ENCODE measurements at regions not wholly inside any gene's neighbourhood (a gene's known extent, or its start where the extent isn't known, plus 50 kb on each side); places are given as distances from the start of the nearest gene placed in this dataset.
"Not testable (repeated sequence)": the region's sequence is repeated elsewhere in the genome, so short reads cannot be mapped to it uniquely, and the experiment has no call there.

GRCh38 chr1:181180407-181181031 is 92.0 kb downstream of the IER5 start:
- TF ChIP-seq ZFX (IDR thresholded peaks at IDR 0.05) (no peak), CTCF (conservative IDR thresholded peaks at IDR 0.05) (no peak)
- H3K27ac ChIP-seq, result no peak overlapping the region

- TF ChIP-seq ZFX (IDR thresholded peaks at IDR 0.05) (no peak), CTCF (conservative IDR thresholded peaks at IDR 0.05) (no peak)
- no peak overlapping the region for H3K27ac ChIP-seq
These were observed 93.5 kb downstream of the IER5 start for GRCh38 chr1:181181792-181182585.

- TF ChIP-seq ZFX (IDR thresholded peaks at IDR 0.05) (no peak), CTCF (conservative IDR thresholded peaks at IDR 0.05) (no peak)
- H3K27ac ChIP-seq, result no peak overlapping the region
These were observed 96.1 kb downstream of the IER5 start for GRCh38 chr1:181184621-181185020.

GRCh38 chr1:181185461-181185860 is 97.0 kb downstream of the IER5 start:
- no peak overlapping the region for H3K27ac ChIP-seq
- TF ChIP-seq CTCF (conservative IDR thresholded peaks at IDR 0.05) (no peak), ZFX (IDR thresholded peaks at IDR 0.05) (no peak)

GRCh38 chr1:181186133-181186532 is 97.6 kb downstream of the IER5 start:
- not testable (repeated sequence) for H3K27ac ChIP-seq

- H3K27ac ChIP-seq, result no peak overlapping the region
- TF ChIP-seq CTCF (conservative IDR thresholded peaks at IDR 0.05), result no peak
- no peak for TF ChIP-seq ZFX (IDR thresholded peaks at IDR 0.05)
These were observed 99.0 kb downstream of the IER5 start for GRCh38 chr1:181187337-181188126.

GRCh38 chr1:181189245-181189644 is 100.7 kb downstream of the IER5 start:
- TF ChIP-seq ZFX (IDR thresholded peaks at IDR 0.05), result no peak
- TF ChIP-seq CTCF (conservative IDR thresholded peaks at IDR 0.05), result no peak
- H3K27ac ChIP-seq, result no peak overlapping the region

All from C4-2B (cell line).